ENCODE measurements at regions not wholly inside any gene's neighbourhood (a gene's known extent, or its start where the extent isn't known, plus 50 kb on each side); places are given as distances from the start of the nearest gene placed in this dataset.
"Not testable (repeated sequence)": the region's sequence is repeated elsewhere in the genome, so short reads cannot be mapped to it uniquely, and the experiment has no call there.

DNA sequence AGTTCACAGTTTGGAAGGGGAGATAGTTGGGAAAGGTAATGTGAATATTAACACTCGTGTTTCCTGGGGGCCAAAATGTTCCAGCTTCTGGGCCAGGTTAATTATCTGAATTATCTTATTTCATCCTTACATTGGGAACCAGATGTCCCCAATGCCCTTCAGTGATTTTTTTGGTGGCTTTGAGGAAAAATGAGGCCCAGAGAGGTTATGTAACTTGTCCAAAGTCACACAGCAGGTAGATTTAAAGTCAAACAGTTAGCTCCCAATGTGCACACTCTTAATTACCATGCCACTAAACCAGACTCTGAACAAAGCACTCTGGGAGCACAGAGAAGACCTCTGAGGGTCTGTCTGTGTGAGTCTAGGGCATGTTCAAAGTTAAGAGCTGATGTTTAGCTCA, 259.9 kb upstream of the PLGLB2 start:
- H3K9me3 ChIP-seq (ENCODE audit: control extremely low read depth in 1 of 5, control insufficient read depth in 4 of 5, insufficient read depth in 2 of 5, low read depth in 1 of 5, low read length in 4 of 5); H3K36me3 ChIP-seq (ENCODE audit: control insufficient read depth in 4 of 4, insufficient read depth in 4 of 4, low read length in 3 of 4); H3K4me1 ChIP-seq (ENCODE audit: control extremely low read depth in 1 of 4, control insufficient read depth in 4 of 4, insufficient read depth in 4 of 4, low read length in 3 of 4); DNase-seq; H3K27me3 ChIP-seq (replicated peaks in 2 of 5; ENCODE audit: control insufficient read depth in 4 of 5, insufficient read depth in 5 of 5, low read length in 4 of 5); POLR2A ChIA-PET; H3K27ac ChIP-seq (ENCODE audit: insufficient read depth in 1 of 2, low read depth in 1 of 2, low read length in 2 of 2, poor library complexity in 1 of 2, severe bottlenecking in 2 of 2); H3K4me3 ChIP-seq (ENCODE audit: control insufficient read depth in 1 of 7, extremely low read depth in 1 of 7, insufficient read depth in 4 of 7, low read depth in 2 of 7, low read length in 6 of 7); CTCF ChIA-PET: not testable (repeated sequence)
- WGBS (ENCODE audit: insufficient coverage) = no CpG with 5 or more reads among the region's 1 CpG

DNA sequence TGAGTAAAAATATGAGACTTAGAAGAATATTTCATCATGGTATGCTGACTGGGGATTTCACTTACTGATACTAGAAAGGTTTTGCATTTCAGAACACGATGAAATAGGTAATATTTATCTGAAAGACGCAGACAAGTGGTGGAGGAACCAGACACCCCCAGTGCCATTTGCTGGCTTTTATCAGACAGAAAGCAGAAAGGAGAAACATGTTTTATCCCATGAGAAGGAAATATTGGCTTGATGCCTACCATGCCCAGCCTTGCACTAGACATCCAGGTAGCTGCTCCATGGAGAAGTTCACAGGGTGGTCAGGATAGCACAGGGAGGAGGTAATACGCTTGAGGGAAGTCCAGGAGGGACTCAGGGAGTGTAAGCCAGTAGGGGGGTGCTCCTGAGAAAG, 258.9 kb upstream of the PLGLB2 start:
- DNase-seq; H3K36me3 ChIP-seq (ENCODE audit: control insufficient read depth in 4 of 4, insufficient read depth in 4 of 4, low read length in 3 of 4); H3K27me3 ChIP-seq (replicated peaks in 2 of 5; ENCODE audit: control insufficient read depth in 4 of 5, insufficient read depth in 5 of 5, low read length in 4 of 5); H3K27ac ChIP-seq (ENCODE audit: insufficient read depth in 1 of 2, low read depth in 1 of 2, low read length in 2 of 2, poor library complexity in 1 of 2, severe bottlenecking in 2 of 2); H3K9me3 ChIP-seq (ENCODE audit: control extremely low read depth in 1 of 5, control insufficient read depth in 4 of 5, insufficient read depth in 2 of 5, low read depth in 1 of 5, low read length in 4 of 5); POLR2A ChIA-PET; CTCF ChIA-PET; H3K4me1 ChIP-seq (ENCODE audit: control extremely low read depth in 1 of 4, control insufficient read depth in 4 of 4, insufficient read depth in 4 of 4, low read length in 3 of 4); H3K4me3 ChIP-seq (ENCODE audit: control insufficient read depth in 1 of 7, extremely low read depth in 1 of 7, insufficient read depth in 4 of 7, low read depth in 2 of 7, low read length in 6 of 7): not testable (repeated sequence)
- no CpG with 5 or more reads among the region's 3 CpGs for WGBS (ENCODE audit: insufficient coverage)

DNA sequence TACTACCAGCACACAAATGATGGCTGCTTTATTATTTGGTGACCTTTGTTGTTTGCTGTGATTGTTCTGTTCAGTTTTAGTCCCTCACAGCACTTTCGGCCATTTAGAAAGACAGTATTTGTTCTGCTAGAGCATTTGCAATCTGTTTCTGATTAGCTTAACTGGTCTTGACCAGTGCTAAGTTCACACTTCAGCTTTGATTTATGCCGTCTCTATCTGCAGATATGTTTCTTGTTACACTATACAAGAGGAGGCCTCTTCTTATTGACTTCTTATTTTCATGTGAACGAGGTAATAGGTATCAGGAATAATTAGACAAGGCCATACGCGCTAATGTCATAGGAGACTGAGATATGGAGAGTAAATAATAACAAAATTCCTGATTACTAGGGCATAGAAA, 253.0 kb upstream of the PLGLB2 start:
- CTCF ChIA-PET; H3K27me3 ChIP-seq (replicated peaks in 2 of 5; ENCODE audit: control insufficient read depth in 4 of 5, insufficient read depth in 5 of 5, low read length in 4 of 5); H3K27ac ChIP-seq (ENCODE audit: insufficient read depth in 1 of 2, low read depth in 1 of 2, low read length in 2 of 2, poor library complexity in 1 of 2, severe bottlenecking in 2 of 2); H3K4me3 ChIP-seq (ENCODE audit: control insufficient read depth in 1 of 7, extremely low read depth in 1 of 7, insufficient read depth in 4 of 7, low read depth in 2 of 7, low read length in 6 of 7); POLR2A ChIA-PET; H3K36me3 ChIP-seq (ENCODE audit: control insufficient read depth in 4 of 4, insufficient read depth in 4 of 4, low read length in 3 of 4); H3K9me3 ChIP-seq (ENCODE audit: control extremely low read depth in 1 of 5, control insufficient read depth in 4 of 5, insufficient read depth in 2 of 5, low read depth in 1 of 5, low read length in 4 of 5); DNase-seq; H3K4me1 ChIP-seq (ENCODE audit: control extremely low read depth in 1 of 4, control insufficient read depth in 4 of 4, insufficient read depth in 4 of 4, low read length in 3 of 4): not testable (repeated sequence)
- WGBS (ENCODE audit: insufficient coverage) = no CpG with 5 or more reads among the region's 5 CpGs

DNA sequence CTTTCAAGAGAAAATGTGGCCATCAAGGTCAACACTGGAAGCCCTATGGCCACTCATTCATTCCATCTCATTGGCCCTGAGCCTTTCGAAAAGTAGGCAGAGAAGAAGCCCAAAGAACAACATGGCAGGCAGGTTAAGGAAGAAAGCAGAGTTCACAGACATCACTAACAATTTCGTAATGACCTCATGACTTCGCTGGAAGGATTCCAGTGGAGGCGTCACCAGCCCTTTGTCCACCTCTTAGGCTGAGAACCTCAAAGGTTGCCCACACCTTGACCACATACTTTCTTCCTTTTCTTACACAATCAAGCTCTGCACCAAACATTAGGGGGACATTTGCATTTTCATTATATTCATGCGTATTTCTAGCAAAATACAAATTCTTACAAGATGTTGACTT, 252.4 kb upstream of the PLGLB2 start:
- no CpG with 5 or more reads among the region's 5 CpGs for WGBS (ENCODE audit: insufficient coverage)
- H3K27ac ChIP-seq (ENCODE audit: insufficient read depth in 1 of 2, low read depth in 1 of 2, low read length in 2 of 2, poor library complexity in 1 of 2, severe bottlenecking in 2 of 2); POLR2A ChIA-PET; DNase-seq; H3K4me1 ChIP-seq (ENCODE audit: control extremely low read depth in 1 of 4, control insufficient read depth in 4 of 4, insufficient read depth in 4 of 4, low read length in 3 of 4); H3K36me3 ChIP-seq (ENCODE audit: control insufficient read depth in 4 of 4, insufficient read depth in 4 of 4, low read length in 3 of 4); CTCF ChIA-PET; H3K9me3 ChIP-seq (ENCODE audit: control extremely low read depth in 1 of 5, control insufficient read depth in 4 of 5, insufficient read depth in 2 of 5, low read depth in 1 of 5, low read length in 4 of 5); H3K27me3 ChIP-seq (replicated peaks in 2 of 5; ENCODE audit: control insufficient read depth in 4 of 5, insufficient read depth in 5 of 5, low read length in 4 of 5); H3K4me3 ChIP-seq (ENCODE audit: control insufficient read depth in 1 of 7, extremely low read depth in 1 of 7, insufficient read depth in 4 of 7, low read depth in 2 of 7, low read length in 6 of 7): not testable (repeated sequence)

DNA sequence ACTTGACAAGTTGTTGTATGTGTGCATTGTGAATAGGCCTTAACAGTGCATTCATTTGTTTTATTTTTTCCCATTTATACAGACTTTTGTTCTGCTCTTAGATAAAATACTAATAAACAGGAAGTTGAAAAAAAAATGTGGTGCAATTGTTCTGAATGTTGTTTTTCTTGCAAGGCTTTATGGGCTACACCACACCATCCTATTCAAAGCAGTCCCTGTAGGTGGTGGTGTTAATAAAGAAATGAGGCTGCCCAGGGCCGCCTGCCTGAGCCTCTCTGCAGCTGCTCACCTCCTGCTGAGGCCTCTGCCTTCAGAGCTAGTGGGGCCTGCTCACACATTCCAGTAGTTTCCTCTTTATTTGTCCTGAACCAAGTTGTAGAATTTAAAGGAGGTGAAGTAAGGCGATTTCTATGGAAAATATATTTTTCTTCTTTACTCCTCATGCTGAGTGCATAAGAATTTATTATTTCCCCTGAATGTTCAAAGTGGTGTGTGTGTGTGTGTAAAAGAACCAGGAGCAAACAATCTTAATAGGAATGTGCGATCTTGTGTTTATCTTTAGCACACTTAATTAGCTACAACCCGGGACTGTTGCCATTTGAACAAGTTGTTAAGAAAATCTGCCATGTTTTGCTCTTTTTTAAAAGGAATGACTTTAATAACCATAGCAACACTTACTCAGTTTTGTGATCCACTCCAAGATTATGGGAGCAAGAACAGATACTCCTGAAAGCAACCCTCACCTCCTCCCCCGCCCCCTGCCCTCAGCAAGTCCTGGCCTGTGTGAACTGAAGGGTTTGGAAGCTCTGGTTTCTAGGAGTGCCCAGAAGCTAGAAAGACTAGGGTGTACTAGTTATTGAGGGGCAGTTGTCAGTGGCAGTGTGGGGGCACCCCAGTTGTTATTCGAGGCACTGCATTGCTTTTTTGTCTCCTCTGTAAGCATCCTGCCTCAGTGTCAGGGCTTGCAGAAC, 251.6 kb upstream of the PLGLB2 start:
- H3K4me3 ChIP-seq (ENCODE audit: control insufficient read depth in 1 of 7, extremely low read depth in 1 of 7, insufficient read depth in 4 of 7, low read depth in 2 of 7, low read length in 6 of 7); H3K4me1 ChIP-seq (ENCODE audit: control extremely low read depth in 1 of 4, control insufficient read depth in 4 of 4, insufficient read depth in 4 of 4, low read length in 3 of 4); POLR2A ChIA-PET; H3K36me3 ChIP-seq (ENCODE audit: control insufficient read depth in 4 of 4, insufficient read depth in 4 of 4, low read length in 3 of 4); H3K9me3 ChIP-seq (ENCODE audit: control extremely low read depth in 1 of 5, control insufficient read depth in 4 of 5, insufficient read depth in 2 of 5, low read depth in 1 of 5, low read length in 4 of 5); H3K27me3 ChIP-seq (replicated peaks in 2 of 5; ENCODE audit: control insufficient read depth in 4 of 5, insufficient read depth in 5 of 5, low read length in 4 of 5); CTCF ChIA-PET; H3K27ac ChIP-seq (ENCODE audit: insufficient read depth in 1 of 2, low read depth in 1 of 2, low read length in 2 of 2, poor library complexity in 1 of 2, severe bottlenecking in 2 of 2): not testable (repeated sequence)
- WGBS (ENCODE audit: insufficient coverage) = no CpG with 5 or more reads among the region's 6 CpGs
- peak; percentile 80 to 89 (median 82) for DNase-seq

DNA sequence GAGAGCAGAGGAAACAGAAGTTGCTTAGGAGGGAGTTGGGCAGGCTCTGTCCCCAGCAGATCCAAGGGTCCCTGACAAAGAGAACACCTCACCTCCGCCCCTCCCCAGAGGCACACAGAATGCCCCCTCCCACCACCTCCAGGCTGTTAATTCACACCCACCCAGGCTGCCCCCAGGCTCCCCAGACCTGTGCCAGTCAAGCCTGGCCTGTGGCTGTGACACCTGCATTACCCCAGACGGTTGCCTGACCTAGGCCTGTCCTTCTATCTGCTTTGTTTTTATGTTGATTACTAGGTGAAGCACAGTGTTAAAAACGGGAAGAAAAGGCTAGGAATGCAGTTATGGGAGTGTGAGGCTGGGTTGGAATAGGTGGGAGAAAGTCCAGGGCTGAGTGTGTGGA, 250.8 kb upstream of the PLGLB2 start:
- no CpG with 5 or more reads among the region's 3 CpGs for WGBS (ENCODE audit: insufficient coverage)
- POLR2A ChIA-PET; H3K27me3 ChIP-seq (replicated peaks in 2 of 5; ENCODE audit: control insufficient read depth in 4 of 5, insufficient read depth in 5 of 5, low read length in 4 of 5); CTCF ChIA-PET; H3K4me3 ChIP-seq (ENCODE audit: control insufficient read depth in 1 of 7, extremely low read depth in 1 of 7, insufficient read depth in 4 of 7, low read depth in 2 of 7, low read length in 6 of 7); H3K9me3 ChIP-seq (ENCODE audit: control extremely low read depth in 1 of 5, control insufficient read depth in 4 of 5, insufficient read depth in 2 of 5, low read depth in 1 of 5, low read length in 4 of 5); H3K36me3 ChIP-seq (ENCODE audit: control insufficient read depth in 4 of 4, insufficient read depth in 4 of 4, low read length in 3 of 4); H3K27ac ChIP-seq (ENCODE audit: insufficient read depth in 1 of 2, low read depth in 1 of 2, low read length in 2 of 2, poor library complexity in 1 of 2, severe bottlenecking in 2 of 2); H3K4me1 ChIP-seq (ENCODE audit: control extremely low read depth in 1 of 4, control insufficient read depth in 4 of 4, insufficient read depth in 4 of 4, low read length in 3 of 4); DNase-seq: not testable (repeated sequence)

DNA sequence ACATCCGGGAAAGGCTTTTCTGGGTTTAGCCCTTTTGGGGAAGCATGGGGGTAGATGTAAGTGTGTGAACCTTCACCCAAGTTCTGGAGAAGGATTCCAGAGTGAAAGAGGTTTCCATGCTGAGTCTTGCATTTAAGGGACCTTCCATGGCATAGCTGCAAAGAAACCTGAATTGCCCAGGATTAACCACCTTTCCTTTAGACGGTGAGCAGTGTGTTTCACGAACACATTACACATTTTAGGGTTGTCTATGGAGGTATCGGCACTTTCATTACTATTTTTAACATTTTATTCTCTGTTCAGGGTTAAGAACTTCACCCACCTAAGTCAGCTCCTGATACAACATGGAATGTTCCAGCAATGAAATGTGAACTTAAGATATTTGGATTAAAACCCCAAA, 250.2 kb upstream of the PLGLB2 start:
- H3K4me3 ChIP-seq (ENCODE audit: control insufficient read depth in 1 of 7, extremely low read depth in 1 of 7, insufficient read depth in 4 of 7, low read depth in 2 of 7, low read length in 6 of 7); H3K27ac ChIP-seq (ENCODE audit: insufficient read depth in 1 of 2, low read depth in 1 of 2, low read length in 2 of 2, poor library complexity in 1 of 2, severe bottlenecking in 2 of 2); H3K4me1 ChIP-seq (ENCODE audit: control extremely low read depth in 1 of 4, control insufficient read depth in 4 of 4, insufficient read depth in 4 of 4, low read length in 3 of 4); H3K36me3 ChIP-seq (ENCODE audit: control insufficient read depth in 4 of 4, insufficient read depth in 4 of 4, low read length in 3 of 4); CTCF ChIA-PET; H3K27me3 ChIP-seq (replicated peaks in 2 of 5; ENCODE audit: control insufficient read depth in 4 of 5, insufficient read depth in 5 of 5, low read length in 4 of 5); POLR2A ChIA-PET; H3K9me3 ChIP-seq (ENCODE audit: control extremely low read depth in 1 of 5, control insufficient read depth in 4 of 5, insufficient read depth in 2 of 5, low read depth in 1 of 5, low read length in 4 of 5): not testable (repeated sequence)
- WGBS (ENCODE audit: insufficient coverage) = no CpG with 5 or more reads among the region's 4 CpGs
- peak in 1 of 3 donors; percentile 1 for DNase-seq
